HG02981 (cell line): ENCODE measurements at regions not wholly inside any gene's neighbourhood (a gene's known extent, or its start where the extent isn't known, plus 50 kb on each side); places are given as distances from the start of the nearest gene placed in this dataset.

Experiments used
- ATAC-seq: cut with Tn5 transposase; IDR thresholded peaks from one replicate; pipeline ENCODE4 v1.9.1; 2021; ENCODE audit warnings: mild to moderate bottlenecking, moderate library complexity; ENCODE audit not compliant: unreplicated experiment

GRCh38 chr6:9540534-9541126 is 874.2 kb downstream of the TFAP2A start:
- peak; percentile 69 for ATAC-seq

DNA sequence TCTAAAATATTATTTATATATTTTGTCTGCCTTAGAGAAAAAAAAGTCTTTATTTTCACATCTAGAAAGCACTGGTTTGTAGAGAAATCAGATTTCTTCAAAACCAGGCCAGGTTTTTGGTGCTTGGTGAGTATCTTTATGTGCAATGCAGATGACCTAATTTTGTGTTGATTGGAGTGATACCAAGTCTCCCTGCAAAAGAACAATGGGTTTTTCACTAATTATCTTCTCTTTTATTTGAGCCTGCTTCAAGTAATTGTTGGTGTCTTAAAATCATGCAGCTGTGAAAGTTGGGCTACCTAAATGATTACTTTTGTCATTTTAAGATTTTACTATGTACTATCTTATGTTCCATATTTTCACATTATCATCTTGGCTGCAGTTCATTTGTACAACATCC is 874.7 kb downstream of the TFAP2A start:
- no peak for ATAC-seq

- ATAC-seq = no peak
Observed at GRCh38 chr6:9539231-9539755, 875.6 kb downstream of the TFAP2A start.

GRCh38 chr6:9537381-9537780 is 877.5 kb downstream of the TFAP2A start:
- ATAC-seq = no peak

DNA sequence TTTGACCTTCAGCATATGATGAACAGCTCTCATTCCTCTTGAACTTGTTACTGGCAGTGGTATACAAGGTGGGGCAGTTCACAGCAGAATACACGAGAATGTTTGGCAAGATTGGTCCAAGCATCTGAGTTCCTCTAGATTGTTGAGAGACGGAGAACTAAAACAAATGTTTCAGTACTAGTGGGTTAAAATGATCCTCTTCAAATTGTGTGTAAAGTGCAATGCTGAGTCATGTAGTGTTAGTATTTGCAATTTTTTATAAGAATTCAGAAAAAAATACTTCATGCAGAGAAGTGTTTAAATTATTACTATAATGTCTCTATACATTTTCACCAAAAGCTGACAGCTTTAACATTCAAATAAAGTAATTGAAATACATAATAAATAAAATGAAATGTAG is 879.8 kb downstream of the TFAP2A start:
- ATAC-seq = no peak

- no peak for ATAC-seq
Observed at GRCh38 chr6:9532621-9533557, 882.0 kb downstream of the TFAP2A start.

DNA sequence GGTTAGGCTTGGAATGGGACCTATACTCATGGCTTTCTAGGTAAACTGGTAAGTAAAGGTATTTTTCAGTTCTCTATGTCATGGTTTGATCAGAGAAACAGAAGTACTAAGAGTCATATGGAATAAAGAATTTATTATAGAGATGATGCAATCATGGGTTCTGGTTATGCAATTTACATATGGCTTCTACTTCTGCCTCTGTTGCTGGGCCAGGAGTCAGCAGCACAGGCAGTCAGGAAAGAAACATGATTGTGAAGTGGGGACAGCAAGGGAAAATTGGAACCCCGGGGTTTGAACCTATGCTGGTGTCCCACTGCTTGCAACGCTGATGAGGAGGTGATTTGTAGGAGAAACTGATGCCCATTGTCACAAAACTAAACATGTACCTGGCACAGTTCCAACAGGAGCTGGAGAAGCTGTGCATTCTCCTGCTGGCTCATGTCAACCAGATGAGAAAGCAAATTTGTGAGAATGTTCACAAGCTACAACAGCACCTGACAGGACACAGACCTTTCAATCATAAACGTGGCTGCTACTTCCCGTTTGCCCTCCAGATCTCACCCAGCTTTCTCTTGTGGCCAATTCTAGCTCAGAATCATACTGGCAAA is 887.1 kb downstream of the TFAP2A start:
- no peak for ATAC-seq

DNA sequence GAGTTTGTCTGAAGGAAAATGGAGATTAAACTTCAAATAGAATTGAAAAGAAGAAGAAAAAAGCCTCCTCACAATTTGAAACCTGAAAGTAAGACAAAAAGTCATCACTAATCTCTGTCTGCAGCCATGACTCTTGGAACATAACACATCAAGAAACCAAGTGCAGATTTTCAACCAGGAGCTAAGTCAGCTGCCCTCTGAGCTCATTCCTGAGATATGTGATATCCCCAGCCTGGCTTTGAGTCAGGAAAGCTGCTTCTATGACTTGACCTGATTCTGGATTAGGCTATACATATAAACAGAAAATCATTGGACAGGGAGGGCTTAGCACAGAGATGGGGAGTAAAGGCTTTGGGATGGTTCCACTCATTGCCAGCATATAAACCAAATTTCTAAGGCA is 891.4 kb downstream of the TFAP2A start:
- ATAC-seq = no peak

DNA sequence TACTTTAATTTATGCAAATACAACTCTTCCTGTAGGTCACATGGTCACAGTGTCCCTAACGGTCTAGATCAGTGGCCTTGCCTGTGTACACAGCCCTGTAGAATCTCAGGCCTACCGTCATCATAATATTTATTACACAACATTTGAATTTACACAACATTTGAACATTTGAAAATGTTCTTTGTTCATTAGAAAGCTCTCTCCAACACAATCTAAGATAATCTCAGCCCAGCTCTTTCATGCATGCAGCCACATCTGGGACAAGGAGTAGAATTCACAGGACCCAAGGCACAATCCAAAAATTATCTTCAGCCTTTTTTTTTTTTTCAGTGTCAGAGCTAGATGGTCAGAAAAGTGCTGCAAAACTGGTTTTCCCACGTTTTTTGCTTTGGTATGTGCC is 892.8 kb downstream of the TFAP2A start:
- ATAC-seq = no peak

GRCh38 chr6:9521152-9521530 is 893.7 kb downstream of the TFAP2A start:
- ATAC-seq = peak; percentile 48

DNA sequence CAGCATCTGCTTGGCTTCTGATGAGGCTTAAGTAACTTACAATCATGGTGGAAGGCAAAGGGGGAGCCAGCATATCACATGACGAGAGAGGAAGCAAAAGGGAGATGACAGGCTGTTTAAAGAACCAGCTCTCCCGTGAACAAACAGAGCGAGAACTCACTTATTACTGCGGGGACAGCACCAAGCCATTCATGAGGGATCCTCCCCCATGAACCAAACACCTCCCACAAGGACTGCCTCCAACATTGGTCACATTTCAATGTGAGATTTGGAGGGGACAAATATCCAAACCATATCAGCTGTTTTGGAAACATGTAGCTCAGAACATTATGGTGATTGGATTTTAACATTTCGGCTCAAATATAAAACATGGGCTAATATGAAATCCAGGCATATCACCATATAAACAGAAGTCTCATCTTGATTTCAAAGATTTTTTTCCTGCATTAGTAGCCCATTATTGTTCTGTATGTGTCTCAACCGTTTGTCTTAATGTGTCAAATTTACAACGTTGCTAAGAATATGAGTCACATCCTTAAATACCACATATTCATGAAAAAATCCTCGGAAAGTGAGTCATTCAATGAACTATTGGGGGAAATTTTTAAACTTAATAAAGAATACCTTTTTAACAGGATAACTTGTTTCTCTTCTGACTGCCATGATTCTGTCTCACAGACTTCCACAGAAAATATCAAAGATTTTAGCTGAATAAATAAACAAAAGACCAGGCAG is 894.3 kb downstream of the TFAP2A start:
- ATAC-seq = peak; percentile 44

GRCh38 chr6:9518431-9518830 is 896.4 kb downstream of the TFAP2A start:
- no peak for ATAC-seq

- ATAC-seq = no peak
Observed at GRCh38 chr6:9517806-9518205, 897.1 kb downstream of the TFAP2A start.

DNA sequence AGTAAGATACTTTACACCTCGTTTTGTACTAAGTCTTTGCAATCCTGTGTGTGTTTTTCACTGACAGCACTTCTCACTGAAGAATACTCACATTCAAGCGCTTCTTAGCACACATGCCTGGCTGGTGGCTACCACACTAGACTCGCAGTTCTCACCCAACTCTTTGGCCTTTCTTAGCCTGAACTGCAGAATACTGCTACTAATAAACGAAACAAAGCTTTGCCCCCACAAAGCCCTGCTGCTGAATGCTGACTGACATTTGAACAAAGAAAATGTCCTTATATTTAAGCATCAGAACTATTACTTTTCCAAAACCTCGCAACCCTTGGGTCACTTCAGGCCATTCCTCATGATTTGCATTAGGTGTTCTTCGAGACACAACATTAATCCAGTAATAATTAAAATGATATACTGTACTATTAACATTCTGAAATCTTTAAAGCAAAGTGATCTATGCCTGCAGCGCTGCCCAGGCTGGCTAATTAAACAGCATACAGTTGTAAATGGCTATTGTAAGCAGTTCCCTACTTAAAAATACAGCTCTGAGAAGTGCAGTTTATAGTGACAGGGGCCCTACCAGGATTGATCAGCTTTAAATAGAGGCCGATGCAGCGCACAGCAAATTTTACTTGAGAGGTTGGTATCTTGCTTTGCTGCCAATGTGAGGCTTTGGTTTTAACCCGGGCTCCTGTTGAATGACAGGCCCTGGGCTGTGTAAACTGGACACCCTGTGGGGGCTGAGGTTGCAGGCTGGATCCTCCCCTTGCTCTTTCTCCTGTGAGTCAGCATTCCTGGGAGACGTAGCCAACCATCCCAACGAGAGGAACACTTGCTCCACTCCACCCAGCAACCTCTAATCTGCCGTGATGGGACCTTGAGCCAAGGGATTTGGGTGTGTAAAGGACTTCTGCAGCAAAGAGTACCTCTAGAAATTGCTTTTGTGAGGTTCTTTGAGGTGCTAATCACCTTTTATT is 899.0 kb downstream of the TFAP2A start:
- no peak for ATAC-seq

GRCh38 chr6:9514146-9514545 is 900.7 kb downstream of the TFAP2A start:
- no peak for ATAC-seq

GRCh38 chr6:9511157-9511556 is 903.7 kb downstream of the TFAP2A start:
- no peak for ATAC-seq

DNA sequence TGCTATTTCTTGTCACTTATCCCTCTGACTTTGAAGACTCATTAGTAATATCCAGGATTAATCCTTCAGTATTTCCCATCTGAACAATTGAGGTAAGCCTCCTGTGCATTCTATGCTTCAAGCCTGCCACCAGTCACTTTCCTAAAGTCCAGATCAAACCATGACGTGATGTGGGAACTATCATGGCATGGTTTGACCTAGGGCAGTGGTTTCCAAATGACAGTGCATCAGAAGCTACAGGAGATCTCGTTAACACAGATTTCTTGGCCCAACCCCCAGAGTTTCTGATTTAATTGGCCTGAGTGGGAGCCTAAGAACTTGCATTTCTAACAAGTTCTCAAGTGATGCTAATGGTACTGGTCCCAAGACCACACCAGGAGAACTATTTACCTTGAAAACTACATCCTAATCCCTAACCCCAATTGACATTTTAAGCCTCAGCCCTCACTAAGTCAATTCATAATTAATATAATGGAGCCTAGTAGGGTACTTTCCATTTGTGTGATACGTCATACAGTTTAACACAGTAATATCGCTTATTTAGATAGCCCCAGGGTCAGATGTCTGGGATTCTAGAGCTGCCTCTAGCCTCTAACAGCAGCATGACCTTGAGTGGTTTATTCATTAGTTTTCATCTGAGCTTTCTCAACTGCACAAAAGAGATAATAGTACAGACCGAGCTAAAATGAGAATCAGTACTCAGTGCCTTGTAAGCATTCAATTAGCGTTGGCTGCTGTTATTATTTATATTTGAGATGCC is 907.6 kb downstream of the TFAP2A start:
- no peak for ATAC-seq

DNA sequence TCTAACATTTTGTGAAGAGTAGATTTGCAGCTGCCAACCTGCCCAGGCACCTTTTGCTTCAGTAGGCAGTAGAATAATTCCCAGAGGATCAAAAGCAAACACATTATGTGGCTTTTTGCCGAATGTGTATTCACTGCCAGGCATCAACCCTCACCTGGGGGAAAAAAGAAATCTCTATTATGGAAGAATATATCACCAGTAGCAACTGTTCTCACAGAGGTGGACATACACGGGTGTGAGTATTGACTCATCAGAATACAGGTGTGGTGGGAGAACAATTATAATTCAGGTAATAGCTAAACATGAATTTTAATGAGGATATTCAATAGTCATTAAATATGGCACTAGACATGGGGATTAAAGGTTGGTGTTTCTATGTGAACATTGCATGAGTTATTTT is 910.7 kb downstream of the TFAP2A start:
- no peak for ATAC-seq

GRCh38 chr6:9503111-9503761 is 911.6 kb downstream of the TFAP2A start:
- no peak for ATAC-seq
